Right renal pelvis (tissue), 4 donors: ENCODE measurements at regions not wholly inside any gene's neighbourhood (a gene's known extent, or its start where the extent isn't known, plus 50 kb on each side); places are given as distances from the start of the nearest gene placed in this dataset.

Experiments used
- DNase-seq, 4 donors: peaks; one replicate each; pipeline ENCODE4 v3.0.0-alpha.2; 2013; ENCODE audit warnings: low read depth in 4 of 4, low spot score in 3 of 4, missing footprints in 1 of 4

DNA sequence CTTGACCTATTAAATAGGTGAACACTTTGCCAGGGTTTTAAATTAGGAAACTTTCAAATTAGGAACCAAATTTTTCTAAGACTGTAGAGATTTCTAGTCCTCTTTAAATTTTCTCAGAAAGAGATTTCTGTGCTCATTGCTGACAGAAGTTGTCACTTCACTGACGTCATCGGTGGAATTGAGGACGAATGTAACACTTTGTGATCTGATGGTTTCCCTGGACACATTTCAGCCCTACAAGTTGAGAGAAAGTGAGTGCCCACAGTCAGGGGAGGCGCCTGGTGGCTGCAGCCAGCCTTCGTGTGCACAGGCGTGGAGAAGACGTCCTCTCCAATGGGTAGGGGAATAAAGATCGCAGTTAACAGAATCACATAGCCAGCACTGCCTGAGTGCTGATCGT is 396.5 kb upstream of the TSHZ3 start:
- no peak for DNase-seq

DNA sequence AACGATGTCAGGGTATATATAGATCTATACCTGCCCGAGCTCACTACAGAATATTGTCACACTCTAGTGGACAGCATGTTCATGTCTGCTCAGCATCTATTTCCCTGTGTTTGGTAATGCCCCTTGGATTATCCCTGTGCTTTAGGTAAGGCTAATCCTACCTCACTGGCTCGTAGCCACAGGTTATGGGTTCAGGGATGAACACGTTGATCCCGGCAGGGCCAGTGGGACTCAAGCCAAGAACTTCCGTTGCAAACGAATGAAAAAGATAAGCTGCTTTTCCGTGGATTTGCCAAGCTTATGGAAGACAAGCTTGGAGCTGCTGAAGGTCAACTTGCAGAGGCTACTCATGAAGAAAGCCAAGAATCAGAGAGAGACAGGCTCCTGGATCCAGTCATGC is 400.0 kb upstream of the TSHZ3 start:
- DNase-seq, result no peak

DNA sequence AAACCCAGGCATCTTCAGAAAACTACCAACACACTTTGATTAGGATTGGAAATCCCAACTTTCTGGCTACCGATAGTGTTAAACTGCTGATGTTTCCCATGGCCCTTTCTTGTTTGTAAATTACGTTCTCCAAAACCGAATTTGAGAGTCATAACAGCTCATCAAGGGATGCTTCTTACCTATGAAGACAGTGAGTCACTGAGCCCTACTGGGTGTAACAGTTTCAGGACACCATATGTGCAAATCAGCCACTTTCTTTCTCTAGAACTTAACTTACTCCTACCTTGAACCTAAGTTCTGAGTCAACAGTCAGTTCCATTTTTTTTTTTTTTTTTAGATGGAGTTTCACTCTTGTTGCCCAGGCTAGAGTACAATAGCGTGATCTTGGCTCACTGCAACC is 410.1 kb upstream of the TSHZ3 start:
- DNase-seq, result no peak

DNA sequence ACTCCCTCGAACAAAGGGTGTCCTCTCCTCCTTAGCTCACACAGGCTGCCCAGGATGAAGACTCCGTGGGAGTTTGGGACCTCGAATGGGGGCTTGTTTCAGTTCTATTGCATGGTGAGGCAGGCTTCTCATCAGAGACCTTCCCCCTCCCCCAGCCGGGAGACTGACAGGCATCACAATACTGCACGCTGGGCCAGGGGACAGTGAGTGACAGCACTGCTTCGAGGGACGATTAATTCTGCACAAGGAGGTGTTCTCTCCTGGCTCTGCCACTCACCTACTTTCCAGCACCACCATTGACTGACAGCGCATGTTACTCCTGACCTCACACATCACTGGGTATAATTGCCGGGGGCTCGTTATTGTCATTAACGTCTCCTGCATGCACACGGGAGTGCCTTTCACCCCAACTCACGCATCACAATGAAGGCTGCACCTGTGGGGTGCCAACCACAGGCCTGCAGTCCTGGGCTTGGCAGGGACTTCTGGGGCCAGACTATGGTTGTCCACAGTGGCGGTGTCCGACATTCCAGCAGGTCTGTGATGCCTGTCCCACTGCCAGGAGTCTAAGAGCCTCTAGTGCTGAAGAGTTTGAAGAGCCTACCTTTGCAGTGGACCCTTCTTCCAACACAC is 412.2 kb upstream of the TSHZ3 start:
- DNase-seq, result no peak

DNA sequence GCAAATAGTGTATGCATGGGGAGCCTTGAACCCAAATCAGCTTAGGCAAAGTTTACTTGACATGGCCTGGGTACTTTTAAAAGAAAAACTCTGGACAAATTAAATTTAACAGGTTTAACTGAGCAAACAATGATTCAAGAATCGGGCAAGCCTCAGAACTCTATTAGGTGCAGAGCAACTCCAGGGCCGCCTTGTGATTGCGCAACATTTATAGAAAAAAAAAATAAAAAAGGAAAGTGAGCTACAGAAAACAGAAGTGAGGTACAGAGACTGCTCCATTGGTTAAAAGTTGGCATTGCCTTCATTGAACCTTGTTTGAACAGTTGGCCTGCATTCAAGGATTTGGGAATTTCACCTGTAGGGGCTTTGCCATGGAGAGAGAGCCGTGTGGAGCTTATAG is 421.0 kb upstream of the TSHZ3 start:
- no peak for DNase-seq

DNA sequence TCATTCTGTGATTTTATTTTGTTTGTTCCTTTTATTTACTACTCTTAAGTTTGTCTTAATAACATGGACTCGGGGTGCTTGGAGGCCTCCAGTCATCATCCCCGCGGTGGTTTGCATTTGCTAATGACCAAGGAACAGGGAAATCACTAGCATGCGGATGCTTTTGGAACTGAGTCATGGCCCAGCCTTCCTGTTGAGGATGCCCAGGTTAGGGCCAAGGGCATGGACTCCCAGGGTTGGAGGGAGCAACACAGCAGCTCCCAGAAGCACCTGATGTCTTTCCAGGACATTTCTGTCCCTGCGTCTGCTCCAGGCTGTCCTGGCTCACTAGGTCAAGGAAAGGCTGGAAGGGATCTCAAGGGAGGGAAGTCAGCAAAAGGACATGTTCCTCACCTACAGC is 423.7 kb upstream of the TSHZ3 start:
- no peak for DNase-seq

DNA sequence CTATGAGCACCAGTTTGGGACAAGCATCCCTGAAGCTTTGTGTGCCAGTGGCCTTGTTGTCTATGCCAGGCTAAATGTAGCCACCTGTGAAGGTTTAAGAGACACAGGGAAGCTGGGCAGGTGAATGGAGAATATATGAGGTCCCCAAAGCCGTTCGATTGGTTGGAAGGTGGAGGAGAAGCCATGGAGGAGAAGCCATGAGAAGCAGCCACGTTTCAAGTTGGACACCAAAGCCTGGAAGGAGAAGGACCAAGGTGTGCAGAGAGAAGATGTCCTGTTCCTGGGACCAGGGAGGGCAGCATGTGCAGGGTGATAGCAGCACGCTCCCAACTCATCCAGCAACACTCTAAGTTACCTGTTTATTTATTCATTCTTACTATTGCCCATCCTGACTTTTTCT is 432.3 kb upstream of the TSHZ3 start:
- no peak for DNase-seq

DNA sequence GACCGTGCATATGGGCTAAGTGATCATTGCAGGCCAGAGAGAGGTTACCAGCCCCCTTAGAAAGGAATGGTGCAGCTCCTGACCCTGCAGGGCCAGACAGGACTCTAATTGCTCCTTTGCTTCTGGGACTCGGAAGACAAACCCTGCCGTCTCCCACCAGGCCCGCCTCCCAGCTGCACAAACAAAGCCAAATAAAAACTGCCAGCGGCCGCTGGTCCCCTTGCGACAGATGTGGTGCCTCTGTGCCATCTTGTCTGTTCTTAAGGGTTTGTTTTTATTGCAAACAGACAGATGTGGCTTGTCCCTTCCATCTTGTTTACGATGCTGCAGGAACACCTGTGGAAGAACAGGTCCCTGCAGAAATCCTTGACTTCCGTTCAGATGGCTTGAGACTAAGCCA is 434.4 kb upstream of the TSHZ3 start:
- no peak for DNase-seq

DNA sequence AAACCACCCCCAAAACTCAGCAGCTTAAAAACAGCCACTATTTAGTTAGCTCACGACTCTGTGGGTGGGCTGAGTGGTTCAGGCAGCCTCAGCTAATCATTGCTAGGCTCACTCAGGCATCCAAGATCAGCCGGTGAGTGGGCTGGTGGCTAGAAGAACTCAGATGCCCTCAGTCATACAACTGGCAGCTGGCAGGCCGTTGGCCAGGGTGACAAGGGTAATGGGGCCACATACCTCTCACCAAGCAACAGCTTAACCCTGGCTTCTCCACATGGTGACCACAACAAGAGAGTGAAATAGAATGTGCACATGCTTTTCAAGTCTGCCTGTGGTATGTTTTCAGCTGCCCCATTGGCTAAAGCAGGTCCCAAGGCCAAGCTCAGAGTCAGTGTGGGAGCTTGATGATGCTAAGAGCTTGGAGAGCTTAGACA is 435.4 kb upstream of the TSHZ3 start:
- DNase-seq, result no peak

DNA sequence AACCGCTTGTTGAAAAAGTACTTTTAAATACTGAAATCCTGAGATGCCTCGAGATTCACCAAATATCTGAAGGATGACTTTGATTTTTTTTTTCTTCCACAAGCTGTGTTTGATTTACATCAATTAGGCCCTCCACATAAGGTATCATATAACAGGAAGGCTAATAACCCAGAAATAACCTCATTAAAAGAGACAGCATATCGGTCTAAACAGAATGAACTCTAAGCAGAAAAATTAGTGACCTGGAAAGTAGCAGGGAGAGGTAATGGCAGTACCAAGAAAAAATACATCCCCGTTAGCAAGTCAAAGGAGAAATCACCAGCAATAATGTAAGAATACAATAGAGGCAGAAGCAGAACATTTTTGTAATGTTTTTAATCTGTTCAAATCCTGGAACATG is 452.4 kb upstream of the TSHZ3 start:
- no peak for DNase-seq

DNA sequence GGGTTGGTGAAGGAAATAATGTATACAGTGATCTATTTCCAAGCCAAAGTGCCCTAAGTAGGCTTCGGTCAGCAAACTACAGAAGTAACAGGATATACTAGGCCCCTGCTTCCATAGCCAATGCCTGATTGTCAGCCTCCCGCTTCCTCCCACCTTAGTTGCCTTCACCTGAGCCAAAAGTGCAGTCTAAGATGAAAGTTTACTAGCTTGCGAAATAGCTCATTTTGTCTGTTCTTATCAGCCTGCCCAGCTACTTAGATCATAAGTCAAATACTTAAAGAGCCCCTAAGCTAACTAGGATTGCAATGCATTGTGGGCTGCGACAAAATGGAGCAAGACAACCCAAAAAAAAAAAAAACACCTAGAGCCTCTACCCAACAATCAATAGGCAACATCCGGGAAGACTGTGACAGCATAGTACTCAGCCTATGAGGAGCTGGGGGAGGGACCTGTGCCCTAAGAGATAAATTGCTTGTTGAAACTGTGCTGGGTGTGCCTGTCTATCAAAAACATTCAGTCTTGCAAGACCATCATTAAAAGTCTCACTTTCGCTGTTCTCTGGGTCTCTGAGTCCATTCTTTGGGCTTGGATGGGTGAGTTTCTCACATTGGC is 454.7 kb upstream of the TSHZ3 start:
- DNase-seq, result no peak

DNA sequence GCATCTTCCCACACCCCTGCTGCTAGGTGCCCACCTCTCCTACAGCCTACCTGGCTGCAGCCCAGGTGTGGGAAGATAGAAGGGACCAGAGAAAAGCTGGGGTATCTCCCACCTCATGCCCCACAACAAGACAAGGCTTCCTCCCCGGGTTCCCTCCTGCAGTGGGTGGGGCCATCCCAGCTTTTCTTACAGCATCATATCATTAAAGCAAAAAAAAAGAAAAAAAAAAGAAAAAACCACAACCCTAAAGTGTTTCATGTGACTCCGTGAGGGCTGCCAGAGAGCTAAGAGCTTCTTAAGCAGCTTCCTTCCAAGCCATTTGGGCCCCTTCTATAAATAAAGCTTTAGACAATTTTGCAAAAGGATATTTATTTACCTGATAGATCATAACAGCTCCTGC is 455.4 kb upstream of the TSHZ3 start:
- DNase-seq, result no peak

DNA sequence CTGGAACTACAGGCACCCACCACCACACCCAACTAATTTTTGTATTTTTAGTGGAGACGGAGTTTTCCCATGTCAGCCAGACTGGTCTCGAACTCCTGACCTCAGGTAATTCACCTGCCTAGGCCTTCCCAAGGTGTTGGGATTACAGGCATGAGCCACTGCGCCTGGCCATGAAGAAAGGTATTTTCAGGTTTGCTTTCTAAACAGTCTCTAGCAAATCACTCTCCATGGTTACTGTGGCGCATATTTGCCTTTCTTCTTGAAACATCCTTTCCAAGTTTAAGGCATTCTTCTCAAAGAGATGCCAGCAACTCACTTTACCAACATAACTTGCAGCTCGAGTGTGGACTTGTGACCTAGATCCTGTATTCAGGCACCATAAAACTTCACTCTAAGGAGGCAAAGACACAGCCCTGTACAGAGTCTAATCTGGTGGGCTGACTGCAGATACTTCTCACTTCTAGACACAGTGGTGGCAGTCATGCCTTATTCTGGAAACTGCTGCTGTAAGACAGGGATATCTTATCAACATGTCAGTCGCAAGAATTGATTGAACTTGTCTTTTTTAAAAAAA is 461.4 kb upstream of the TSHZ3 start:
- DNase-seq, result no peak

DNA sequence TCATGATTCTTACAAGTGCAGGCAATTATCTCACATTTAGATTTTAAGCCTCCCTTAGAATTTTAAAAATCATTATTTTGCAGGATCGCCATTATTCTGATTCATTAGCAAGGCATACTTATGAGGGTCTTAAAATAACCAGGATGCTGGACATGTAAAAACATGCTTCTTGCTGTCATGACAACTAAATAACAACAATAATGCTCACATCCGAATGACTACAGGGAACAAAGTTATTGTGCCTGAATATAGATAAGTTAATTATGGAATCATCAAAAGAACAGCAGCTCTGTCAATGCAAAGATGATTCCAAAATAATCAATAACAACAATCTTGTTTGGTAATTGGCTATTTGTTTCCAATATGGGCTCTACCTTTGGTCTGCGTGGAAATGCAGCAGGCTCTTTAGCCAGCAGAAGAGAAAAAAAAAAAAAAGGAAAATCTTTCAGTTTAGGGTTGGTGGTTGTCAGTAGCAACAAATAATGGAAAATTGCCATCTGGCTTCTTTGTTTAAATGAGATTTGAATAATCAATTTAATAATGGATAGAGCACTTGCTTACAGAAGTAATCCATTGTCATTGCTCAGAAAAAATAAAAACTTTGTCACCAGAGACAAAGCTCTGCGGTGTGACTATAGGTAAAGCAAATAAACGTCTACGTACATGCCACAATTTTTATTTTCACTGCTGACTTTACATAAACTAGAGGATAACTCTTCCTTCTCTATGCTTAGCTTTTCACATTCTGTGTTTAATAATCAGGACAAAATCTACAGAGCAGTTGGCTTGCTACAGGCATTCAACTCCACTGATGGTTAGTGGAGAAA is 468.9 kb upstream of the TSHZ3 start:
- no peak for DNase-seq

DNA sequence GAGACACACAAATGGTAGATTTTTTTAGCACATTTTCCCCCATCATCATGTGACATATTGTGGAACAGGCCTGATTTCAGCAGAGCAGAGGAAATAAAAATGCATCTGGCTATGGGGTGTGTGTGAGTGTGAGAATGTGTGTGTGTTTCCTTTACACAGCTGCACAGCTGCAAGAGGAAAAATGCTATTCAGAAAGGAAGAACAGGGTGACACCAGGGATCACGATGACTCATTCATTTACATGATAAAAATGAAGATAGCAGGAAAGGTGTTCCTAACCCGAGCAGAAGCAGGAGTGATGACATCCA is 469.5 kb upstream of the TSHZ3 start:
- DNase-seq, result no peak

DNA sequence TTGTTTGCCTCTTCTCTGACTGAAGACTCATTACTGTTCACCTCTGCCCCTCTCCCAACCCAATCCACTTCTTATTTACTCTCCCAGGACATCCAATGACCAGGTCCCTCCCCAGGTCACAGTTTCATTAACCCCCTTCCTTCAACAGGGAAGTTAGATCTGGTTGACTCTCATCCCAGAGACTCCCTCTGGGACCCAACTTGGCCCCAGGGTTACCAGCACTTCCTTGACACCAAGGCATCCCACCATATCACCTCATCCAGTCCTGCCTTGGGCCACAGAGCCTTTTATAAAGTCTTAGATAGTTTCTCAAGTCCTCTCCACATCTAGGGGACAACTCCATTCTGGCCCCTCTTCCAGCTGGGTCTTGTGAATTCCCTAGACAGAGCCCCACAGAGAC is 470.6 kb upstream of the TSHZ3 start:
- DNase-seq, result no peak

DNA sequence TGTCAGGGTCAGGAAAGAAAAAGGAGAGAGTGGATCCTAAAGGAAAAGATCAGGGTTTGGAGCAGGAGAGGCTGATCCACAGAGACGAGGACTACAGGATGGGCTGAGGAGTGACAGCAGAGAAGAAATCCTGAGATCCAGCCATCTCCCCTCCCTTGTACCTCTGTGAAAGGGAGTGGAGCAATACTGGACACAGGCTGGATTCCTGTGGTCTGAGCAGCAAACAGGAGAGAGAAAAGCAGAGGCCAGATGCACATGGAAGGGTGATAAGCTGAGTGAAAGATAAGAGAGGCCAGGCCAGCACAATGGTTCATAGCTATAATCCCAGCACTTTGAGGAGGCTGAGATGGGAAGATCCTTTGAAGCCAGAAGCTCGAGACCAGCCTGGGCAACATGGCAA is 472.1 kb upstream of the TSHZ3 start:
- no peak for DNase-seq

DNA sequence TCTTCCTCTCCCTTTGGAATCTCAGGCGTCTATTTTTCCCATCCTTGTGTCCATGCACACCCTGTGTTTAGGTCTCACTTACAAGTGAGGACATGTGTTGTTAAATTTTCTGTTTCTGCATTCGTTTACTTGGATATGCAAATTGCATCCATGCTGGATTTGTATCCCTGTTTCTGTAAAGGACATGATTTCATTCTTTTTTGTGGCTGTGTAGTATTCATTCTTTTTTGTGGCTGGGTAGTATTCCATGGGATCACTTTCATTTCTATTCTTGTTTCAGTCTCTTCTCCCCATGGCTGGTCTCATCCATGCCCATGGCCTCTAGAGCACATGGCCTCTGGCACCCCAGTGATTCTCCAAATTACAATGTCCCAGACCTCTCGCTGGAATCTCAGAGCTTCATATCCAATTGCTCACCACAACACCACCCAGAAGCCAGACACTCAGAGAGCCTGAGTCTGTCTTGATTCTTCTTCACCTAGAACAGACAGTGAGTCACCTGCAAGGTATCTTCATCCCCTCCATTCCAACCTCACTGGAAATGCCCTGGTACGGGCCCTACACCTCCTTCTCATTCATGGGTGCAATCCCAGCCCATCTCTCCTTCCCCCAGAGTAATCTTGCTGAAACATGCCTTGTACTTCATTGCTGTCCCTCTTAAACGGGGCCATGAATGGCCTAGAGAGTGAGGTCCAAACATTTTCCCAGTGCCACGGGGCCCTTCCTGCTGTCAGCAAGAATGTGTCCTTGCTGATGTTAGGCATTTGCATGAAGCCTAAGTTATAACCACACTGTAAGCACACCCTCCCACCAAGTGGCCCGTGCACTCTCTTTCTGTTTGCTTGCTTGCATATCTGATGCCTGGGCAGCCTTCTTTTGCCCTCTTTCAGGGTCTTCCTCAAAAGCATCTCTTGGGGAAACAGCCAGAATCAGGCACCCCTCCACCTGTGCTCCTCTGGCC is 476.2 kb upstream of the TSHZ3 start:
- no peak for DNase-seq

DNA sequence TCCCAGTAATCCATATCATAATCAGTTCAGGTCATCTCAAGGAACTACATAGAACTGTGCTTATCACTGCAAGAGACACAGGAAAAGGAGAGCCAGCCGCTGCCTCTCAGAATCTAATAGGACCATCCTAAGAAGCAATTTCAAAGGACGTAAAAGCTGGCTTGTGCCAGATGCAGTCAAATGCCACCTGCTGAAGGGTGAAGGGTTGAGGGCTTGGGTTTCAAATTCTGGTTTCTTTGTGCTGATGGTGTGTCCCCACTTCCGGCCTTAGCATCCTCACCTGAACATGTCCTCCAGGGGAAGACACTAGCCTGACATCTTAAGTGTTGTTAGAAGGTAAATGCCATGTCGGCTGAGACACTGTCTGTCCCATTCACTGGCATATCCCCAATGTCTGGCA is 477.1 kb upstream of the TSHZ3 start:
- no peak for DNase-seq

DNA sequence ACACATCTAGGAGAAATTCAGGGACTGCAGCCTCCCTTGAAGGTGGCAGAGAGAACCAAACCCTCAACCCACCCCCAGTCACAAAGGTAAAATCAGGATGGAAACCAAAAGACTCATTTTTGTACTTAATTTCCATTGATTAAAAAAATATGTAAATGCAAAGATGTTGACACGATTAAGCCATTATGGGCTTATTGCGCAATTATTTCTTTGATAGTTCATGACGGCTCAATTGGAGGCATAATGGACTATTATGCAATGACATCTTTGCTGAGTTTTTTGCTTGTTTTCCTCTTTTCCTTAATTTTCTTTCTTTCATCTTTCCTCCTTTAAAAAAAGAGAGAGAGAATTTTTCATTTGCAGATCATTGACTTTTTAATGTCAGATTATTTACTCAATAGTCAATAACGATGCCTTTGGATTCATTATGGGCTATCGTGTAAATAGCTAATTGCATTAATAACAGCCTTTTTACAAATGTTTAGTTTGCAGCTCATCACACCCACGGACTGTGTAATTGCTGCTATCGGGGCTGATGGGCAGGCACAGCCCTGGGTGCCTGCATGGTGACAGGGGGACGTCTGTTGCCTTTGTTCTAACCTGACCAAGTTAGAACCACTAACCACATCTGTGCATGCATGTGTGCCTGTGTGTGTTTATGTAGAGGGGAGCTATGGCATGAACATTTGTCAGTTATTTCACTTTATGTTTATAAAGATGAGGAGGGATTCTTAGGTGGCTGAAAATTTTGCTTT is 482.4 kb upstream of the TSHZ3 start:
- no peak for DNase-seq
